Erythroblast (primary cell): ENCODE measurements at regions not wholly inside any gene's neighbourhood (a gene's known extent, or its start where the extent isn't known, plus 50 kb on each side); places are given as distances from the start of the nearest gene placed in this dataset.

Source experiments
- GATA1 ChIP-seq: IDR thresholded peaks from 2 replicates; pipeline ENCODE4 v1.6.1; 2011; ENCODE audit warnings: low read depth, mild to moderate bottlenecking, control low read depth, low read length, moderate library complexity
- POLR2A ChIP-seq: IDR thresholded peaks from 2 replicates; pipeline ENCODE4 v1.6.1; 2011; ENCODE audit warnings: mild to moderate bottlenecking, low read length

DNA sequence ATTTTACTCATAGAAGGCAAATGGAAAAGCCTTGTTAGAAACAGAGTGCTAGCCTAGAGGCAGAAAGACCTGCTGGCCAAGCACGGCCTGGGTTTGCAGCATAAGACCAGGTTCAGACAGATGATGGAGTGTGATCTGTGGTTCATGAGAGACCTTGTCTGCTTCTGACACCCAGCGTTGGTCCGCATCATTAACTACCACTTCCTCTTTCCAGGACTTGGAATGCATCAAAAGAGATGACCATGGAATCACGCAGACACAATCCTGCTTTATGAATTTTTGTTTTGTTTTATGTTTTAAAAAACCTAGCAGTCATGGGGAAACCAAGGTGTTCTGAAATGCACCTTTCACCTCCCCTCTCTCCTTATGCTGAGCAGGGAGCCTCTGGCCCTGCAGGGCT is 76.8 kb upstream of the SYNDIG1 start:
- TF ChIP-seq POLR2A (no peak), GATA1 (no peak)
